ENCODE measurements at regions not wholly inside any gene's neighbourhood (a gene's known extent, or its start where the extent isn't known, plus 50 kb on each side); places are given as distances from the start of the nearest gene placed in this dataset.

DNA sequence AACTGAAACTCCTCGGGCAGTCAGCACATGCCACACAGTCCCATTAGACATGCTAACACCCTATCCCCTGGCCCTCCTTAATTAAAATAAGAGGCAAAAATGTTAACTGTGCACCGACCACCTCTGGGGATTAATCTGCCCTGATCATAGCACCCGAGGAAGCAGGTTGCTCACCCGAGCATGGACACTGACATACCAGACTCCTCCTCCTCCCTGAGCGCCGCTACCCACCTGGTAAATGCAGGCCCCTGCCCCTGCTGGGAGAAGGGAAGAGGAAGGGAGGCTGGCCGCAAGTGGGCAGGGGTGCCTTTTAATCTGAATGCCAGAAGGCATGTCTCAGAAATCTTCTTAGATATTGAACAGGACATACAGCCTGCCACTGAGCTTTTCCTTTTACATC is 360.9 kb downstream of the RRAGC start (continued):
- TF ChIP-seq, protein P1, sequence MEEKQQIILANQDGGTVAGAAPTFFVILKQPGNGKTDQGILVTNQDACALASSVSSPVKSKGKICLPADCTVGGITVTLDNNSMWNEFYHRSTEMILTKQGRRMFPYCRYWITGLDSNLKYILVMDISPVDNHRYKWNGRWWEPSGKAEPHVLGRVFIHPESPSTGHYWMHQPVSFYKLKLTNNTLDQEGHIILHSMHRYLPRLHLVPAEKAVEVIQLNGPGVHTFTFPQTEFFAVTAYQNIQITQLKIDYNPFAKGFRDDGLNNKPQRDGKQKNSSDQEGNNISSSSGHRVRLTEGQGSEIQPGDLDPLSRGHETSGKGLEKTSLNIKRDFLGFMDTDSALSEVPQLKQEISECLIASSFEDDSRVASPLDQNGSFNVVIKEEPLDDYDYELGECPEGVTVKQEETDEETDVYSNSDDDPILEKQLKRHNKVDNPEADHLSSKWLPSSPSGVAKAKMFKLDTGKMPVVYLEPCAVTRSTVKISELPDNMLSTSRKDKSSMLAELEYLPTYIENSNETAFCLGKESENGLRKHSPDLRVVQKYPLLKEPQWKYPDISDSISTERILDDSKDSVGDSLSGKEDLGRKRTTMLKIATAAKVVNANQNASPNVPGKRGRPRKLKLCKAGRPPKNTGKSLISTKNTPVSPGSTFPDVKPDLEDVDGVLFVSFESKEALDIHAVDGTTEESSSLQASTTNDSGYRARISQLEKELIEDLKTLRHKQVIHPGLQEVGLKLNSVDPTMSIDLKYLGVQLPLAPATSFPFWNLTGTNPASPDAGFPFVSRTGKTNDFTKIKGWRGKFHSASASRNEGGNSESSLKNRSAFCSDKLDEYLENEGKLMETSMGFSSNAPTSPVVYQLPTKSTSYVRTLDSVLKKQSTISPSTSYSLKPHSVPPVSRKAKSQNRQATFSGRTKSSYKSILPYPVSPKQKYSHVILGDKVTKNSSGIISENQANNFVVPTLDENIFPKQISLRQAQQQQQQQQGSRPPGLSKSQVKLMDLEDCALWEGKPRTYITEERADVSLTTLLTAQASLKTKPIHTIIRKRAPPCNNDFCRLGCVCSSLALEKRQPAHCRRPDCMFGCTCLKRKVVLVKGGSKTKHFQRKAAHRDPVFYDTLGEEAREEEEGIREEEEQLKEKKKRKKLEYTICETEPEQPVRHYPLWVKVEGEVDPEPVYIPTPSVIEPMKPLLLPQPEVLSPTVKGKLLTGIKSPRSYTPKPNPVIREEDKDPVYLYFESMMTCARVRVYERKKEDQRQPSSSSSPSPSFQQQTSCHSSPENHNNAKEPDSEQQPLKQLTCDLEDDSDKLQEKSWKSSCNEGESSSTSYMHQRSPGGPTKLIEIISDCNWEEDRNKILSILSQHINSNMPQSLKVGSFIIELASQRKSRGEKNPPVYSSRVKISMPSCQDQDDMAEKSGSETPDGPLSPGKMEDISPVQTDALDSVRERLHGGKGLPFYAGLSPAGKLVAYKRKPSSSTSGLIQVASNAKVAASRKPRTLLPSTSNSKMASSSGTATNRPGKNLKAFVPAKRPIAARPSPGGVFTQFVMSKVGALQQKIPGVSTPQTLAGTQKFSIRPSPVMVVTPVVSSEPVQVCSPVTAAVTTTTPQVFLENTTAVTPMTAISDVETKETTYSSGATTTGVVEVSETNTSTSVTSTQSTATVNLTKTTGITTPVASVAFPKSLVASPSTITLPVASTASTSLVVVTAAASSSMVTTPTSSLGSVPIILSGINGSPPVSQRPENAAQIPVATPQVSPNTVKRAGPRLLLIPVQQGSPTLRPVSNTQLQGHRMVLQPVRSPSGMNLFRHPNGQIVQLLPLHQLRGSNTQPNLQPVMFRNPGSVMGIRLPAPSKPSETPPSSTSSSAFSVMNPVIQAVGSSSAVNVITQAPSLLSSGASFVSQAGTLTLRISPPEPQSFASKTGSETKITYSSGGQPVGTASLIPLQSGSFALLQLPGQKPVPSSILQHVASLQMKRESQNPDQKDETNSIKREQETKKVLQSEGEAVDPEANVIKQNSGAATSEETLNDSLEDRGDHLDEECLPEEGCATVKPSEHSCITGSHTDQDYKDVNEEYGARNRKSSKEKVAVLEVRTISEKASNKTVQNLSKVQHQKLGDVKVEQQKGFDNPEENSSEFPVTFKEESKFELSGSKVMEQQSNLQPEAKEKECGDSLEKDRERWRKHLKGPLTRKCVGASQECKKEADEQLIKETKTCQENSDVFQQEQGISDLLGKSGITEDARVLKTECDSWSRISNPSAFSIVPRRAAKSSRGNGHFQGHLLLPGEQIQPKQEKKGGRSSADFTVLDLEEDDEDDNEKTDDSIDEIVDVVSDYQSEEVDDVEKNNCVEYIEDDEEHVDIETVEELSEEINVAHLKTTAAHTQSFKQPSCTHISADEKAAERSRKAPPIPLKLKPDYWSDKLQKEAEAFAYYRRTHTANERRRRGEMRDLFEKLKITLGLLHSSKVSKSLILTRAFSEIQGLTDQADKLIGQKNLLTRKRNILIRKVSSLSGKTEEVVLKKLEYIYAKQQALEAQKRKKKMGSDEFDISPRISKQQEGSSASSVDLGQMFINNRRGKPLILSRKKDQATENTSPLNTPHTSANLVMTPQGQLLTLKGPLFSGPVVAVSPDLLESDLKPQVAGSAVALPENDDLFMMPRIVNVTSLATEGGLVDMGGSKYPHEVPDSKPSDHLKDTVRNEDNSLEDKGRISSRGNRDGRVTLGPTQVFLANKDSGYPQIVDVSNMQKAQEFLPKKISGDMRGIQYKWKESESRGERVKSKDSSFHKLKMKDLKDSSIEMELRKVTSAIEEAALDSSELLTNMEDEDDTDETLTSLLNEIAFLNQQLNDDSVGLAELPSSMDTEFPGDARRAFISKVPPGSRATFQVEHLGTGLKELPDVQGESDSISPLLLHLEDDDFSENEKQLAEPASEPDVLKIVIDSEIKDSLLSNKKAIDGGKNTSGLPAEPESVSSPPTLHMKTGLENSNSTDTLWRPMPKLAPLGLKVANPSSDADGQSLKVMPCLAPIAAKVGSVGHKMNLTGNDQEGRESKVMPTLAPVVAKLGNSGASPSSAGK (IDR thresholded peaks at IDR 0.05) = no peak
- TF ChIP-seq ZNF134 (CRISPR knock-in tag; conservative IDR thresholded peaks at IDR 0.05) (no peak), ZNF695 (CRISPR knock-in tag; IDR thresholded peaks at IDR 0.05) (no peak)

All from K562 (cell line).